Activated naive CD8-positive, alpha-beta T cell treated with anti-CD3 and anti-CD28 coated beads, Interleukin-2, amount 10 ng/mL, durations not matched to agents 7 days and 5 days (primary cell): ENCODE measurements at regions not wholly inside any gene's neighbourhood (a gene's known extent, or its start where the extent isn't known, plus 50 kb on each side); places are given as distances from the start of the nearest gene placed in this dataset.

ENCODE experiments used
- ATAC-seq: fragments of 150-1000 bp; cut with Tn5 transposase; one replicate; pipeline ENCODE4 v1.10.0; 2021; ENCODE audit warnings: low read depth, moderate library complexity
- POLR2A ChIA-PET: fragments of 350-600 bp; sonication (Branson Sonifier 250); formaldehyde crosslinking; loops from one replicate; lab custom pipeline; 2021; ENCODE audit warnings: antibody characterized with exemption; lab: Charles Lee
- DNase-seq: peaks from one replicate; pipeline ENCODE4 v3.0.0; 2021
- H3K27ac Mint-ChIP-seq: one replicate; pipeline ENCODE4 v1.8.0; 2022; ENCODE audit warnings: mild to moderate bottlenecking, mixed read lengths
- H3K27me3 Mint-ChIP-seq: one replicate; pipeline ENCODE4 v1.8.0; 2022; ENCODE audit warnings: mild to moderate bottlenecking, moderate library complexity, mixed read lengths
- H3K36me3 Mint-ChIP-seq: one replicate; pipeline ENCODE4 v1.8.0; 2021; ENCODE audit warnings: mild to moderate bottlenecking, mixed read lengths
- H3K4me1 Mint-ChIP-seq: one replicate; pipeline ENCODE4 v1.8.0; 2021; ENCODE audit warnings: mixed read lengths
- H3K4me3 Mint-ChIP-seq: one replicate; pipeline ENCODE4 v1.8.0; 2022; ENCODE audit warnings: mild to moderate bottlenecking, moderate library complexity, mixed read lengths
- H3K9me3 Mint-ChIP-seq: one replicate; pipeline ENCODE4 v1.8.0; 2021; ENCODE audit warnings: mixed read lengths

DNA sequence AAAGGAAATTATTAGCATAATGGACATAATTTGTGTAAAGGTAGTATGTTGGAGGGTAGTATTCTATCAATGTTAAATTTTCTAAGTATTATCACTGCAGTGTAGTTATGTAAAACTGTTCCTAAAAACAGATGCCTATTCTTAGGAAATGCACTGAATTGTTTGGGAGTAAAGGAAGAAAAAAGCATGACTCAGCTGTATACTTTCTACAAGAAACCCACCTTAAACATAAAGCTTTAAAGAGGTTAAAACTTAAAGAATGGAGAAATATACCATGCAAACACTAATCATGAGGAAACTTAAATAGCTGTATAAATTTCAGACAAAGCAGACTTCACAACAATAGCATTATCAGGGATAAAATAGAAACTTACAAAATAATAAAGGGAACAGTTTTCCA, 292.9 kb downstream of the ANTXR2 start:
- Mint-ChIP-seq H3K27me3 (no peaks in the 10 kb centered on the region), H3K36me3 (no peaks in the 10 kb centered on the region), H3K4me3 (no peak overlapping the region), H3K4me1 (no peaks in the 10 kb centered on the region), H3K27ac (no peak overlapping the region), H3K9me3 (peaks cover 10% of the 10 kb centered on the region)
- DNase-seq (no peak), ATAC-seq (no peak)
- POLR2A ChIA-PET: no interaction called here

DNA sequence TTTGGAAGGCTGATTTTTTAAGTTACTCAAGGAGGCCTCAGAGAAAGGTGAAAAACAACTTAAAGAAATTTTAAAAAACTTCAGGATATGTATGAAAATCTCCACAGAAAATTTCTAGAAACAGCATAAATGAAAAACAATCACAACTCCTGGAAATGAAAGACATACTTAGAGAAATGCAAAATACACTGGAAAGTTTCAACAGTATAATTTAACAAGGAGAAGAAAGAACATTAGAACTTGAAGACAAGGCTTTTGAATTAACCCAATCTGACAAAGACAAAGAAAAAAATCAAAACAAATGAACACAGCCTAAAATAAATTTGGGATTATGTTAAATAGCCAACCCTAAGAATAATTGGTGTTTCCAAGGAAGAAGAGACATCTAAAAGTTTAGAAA, 300.5 kb downstream of the ANTXR2 start:
- ATAC-seq (no peak), DNase-seq (no peak)
- POLR2A ChIA-PET: no interaction called here
- Mint-ChIP-seq H3K9me3 (peaks cover 17% of the 10 kb centered on the region), H3K27ac (no peak overlapping the region), H3K27me3 (no peaks in the 10 kb centered on the region), H3K4me1 (no peaks in the 10 kb centered on the region), H3K4me3 (no peak overlapping the region), H3K36me3 (no peaks in the 10 kb centered on the region)

DNA sequence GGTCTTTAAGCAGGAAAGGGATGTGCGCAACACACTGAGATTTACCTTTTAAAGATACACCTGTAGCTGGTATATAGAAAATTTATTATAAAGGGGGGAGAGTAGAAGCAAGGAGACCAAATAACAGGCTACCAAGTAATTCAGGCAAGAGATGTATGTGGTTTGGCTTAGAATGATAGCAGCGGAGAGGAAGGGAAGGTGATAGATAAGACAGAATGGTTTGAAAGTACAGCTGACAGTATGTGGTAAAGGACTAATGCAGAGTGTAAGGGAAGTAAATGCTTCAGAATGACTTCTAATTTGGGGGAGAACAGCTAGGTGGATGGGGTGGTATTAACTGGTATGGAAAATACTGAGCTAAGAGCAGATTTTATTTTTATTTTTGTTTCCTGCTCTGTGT, 308.9 kb downstream of the ANTXR2 start:
- no peak for DNase-seq
- no peaks in the 10 kb centered on the region for H3K36me3 Mint-ChIP-seq
- H3K27ac Mint-ChIP-seq: no peak overlapping the region
- H3K27me3 Mint-ChIP-seq: no peaks in the 10 kb centered on the region
- no peak overlapping the region for H3K4me3 Mint-ChIP-seq
- no peak for ATAC-seq
- POLR2A ChIA-PET: no interaction called here
- H3K4me1 Mint-ChIP-seq: no peaks in the 10 kb centered on the region
- peaks cover 3% of the 10 kb centered on the region for H3K9me3 Mint-ChIP-seq

DNA sequence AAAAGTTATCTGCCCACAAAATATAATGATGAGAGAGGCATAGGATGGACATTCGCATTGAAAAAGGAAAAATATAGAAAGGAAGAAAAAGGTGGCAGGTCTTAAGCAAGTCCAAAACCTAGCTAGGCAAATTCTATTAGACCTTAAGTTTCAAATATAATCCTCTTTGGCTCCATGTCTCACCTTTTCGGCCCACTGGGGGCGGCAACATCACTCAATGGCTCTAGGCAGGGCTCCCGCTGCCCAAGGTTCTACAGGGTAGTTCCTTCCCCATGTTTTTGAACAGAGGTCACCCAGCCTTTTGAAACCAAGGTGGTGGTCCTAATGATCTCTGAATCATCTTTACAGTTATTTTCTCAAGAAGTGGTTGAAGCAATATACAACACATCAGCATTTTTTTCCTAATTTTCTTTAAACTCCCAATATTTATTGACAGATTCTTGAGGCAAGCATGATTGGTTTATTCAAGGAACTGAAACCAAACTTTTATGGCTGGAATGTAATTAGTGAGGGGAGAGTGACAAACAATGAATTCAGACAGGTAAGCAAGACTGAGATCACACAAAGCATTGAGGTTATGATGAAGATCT, 309.4 kb downstream of the ANTXR2 start:
- POLR2A ChIA-PET: no interaction called here
- Mint-ChIP-seq H3K4me3 (no peak overlapping the region), H3K27me3 (no peaks in the 10 kb centered on the region)

DNA sequence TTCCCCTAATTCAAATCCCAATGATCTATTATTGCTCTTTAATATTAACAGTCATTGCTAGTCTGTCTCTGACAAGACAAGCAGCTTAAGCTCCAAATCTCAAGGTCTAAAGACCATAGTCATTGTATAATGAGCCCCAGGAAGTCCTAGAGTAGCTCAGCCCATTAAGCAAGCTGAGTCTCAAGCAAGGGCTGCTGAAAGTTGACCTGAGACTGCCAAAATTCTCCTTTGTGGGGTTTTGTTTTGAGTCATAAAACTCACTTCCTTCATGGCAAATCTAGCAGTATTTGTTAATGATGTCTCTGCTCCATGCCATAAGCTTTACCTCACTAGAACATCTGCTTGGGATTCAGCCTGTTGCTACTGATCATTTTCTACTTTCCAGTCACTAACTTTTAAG, 313.2 kb downstream of the ANTXR2 start:
- Mint-ChIP-seq H3K4me3 (no peak overlapping the region), H3K9me3 (no peaks in the 10 kb centered on the region), H3K27me3 (no peaks in the 10 kb centered on the region), H3K27ac (no peak overlapping the region), H3K4me1 (no peaks in the 10 kb centered on the region), H3K36me3 (no peaks in the 10 kb centered on the region)
- DNase-seq (no peak), ATAC-seq (no peak)
- POLR2A ChIA-PET: no interaction called here

More for the DNA sequence above, 309.4 kb downstream of the ANTXR2 start:
- ATAC-seq (no peak), DNase-seq (no peak)
- Mint-ChIP-seq H3K9me3 (peaks cover 3% of the 10 kb centered on the region), H3K27ac (no peak overlapping the region), H3K36me3 (no peaks in the 10 kb centered on the region), H3K4me1 (no peaks in the 10 kb centered on the region)

DNA sequence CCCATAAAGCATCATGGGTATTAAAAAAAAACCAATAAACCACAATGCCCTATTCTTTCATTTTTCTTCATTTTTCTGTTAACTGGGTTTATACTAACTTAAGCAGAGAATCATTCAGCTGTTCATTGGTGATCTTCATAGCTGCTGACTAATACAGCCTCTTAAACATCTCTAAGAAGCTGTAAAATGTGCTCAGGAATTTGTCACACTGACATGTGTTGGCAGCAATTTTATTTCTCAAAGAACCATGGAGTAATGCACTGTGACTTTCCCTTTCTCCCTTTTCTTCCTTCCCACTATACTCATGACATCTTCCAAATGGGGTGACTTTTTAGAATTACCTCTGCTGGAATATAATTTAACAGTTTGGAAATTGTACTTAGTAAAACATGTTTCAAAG, 315.4 kb downstream of the ANTXR2 start:
- H3K4me1 Mint-ChIP-seq: no peaks in the 10 kb centered on the region
- H3K27me3 Mint-ChIP-seq: no peaks in the 10 kb centered on the region
- no peak for DNase-seq
- no peak overlapping the region for H3K4me3 Mint-ChIP-seq
- H3K36me3 Mint-ChIP-seq: no peaks in the 10 kb centered on the region
- no peak overlapping the region for H3K27ac Mint-ChIP-seq
- ATAC-seq: no peak
- no peaks in the 10 kb centered on the region for H3K9me3 Mint-ChIP-seq
- POLR2A ChIA-PET: no interaction called here

DNA sequence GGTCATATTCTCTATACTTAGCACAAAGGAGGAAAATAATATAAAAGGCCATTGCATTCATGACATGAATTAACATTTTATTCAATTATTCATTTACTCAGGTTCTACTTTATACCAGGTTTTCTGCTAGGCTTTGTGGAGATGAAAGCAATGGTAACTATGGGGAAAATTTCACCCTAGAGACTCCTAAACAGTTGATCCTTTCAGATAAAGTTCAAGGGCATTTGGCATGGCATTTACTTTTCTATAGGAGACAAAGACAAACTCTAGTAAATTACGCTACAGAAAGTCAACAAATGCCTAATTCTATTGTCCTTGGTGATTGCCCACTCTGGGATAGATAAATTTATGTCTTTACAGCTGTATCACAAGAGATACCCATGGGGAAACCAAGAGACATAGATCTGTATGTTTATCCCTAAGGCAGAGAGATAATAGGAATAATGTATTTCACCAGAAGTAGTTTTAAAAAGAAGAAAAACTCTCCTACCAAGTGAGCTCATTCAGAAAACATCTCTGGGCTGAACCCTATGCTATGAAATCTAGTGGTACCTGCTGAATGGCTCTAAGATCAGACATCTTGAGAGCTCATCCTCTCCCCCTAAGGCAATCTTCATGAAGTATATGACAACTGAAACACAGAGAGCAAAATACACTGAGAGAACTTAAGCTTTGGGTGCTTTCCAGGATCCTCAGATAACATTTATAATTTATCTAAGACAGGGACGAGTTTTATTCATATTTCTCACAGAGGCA, 316.7 kb downstream of the ANTXR2 start:
- H3K4me3 Mint-ChIP-seq: no peak overlapping the region
- no peak overlapping the region for H3K27ac Mint-ChIP-seq
- H3K36me3 Mint-ChIP-seq: no peaks in the 10 kb centered on the region
- POLR2A ChIA-PET: no interaction called here
- no peaks in the 10 kb centered on the region for H3K27me3 Mint-ChIP-seq
- ATAC-seq (no peak), DNase-seq (no peak)
- no peaks in the 10 kb centered on the region for H3K4me1 Mint-ChIP-seq
- no peaks in the 10 kb centered on the region for H3K9me3 Mint-ChIP-seq

DNA sequence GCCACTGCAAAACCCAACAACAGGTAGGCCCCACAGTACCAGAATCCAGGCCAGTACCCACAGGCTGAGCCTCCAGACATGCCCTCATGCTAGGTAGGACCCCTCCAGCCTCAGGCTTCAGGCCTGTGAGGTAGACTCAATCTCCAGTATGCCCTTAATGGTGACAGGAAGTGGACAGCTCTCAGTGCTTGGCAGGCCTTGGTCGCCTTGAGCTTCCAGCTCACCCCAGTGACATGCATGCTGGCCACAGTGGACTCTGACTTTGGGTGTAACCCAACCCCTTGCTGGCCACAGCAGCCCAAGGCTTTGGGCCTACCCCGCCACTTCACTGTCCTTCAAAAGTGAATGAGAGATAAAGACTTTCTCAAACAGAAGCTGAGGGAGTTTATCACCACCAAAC, 324.2 kb downstream of the ANTXR2 start:
- ATAC-seq (no peak), DNase-seq (no peak)
- Mint-ChIP-seq H3K4me1 (no peaks in the 10 kb centered on the region), H3K4me3 (no peak overlapping the region), H3K27me3 (peaks cover 9% of the 10 kb centered on the region), H3K27ac (no peak overlapping the region), H3K36me3 (no peaks in the 10 kb centered on the region), H3K9me3 (no peaks in the 10 kb centered on the region)
- POLR2A ChIA-PET: no interaction called here

DNA sequence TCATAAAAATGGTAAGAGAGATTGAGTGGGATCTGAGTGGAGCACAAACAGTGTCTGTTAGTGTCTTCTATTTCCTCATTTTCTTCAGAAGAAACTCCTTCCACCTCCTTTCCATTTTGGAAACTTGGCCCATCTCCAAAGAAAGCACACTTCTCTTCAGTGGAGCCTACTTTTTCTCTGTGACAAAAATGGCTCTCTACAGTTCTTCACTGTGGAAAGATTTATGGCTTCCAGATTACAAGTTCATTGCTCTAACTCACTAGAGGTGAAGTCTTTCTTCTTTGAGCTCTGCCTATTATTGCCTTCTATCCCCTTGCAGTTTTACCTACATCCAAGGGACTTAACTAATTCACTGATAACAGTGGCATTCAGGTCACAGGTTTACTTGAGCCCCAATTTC, 325.8 kb downstream of the ANTXR2 start:
- H3K4me3 Mint-ChIP-seq: no peak overlapping the region
- ATAC-seq: no peak
- H3K36me3 Mint-ChIP-seq: no peaks in the 10 kb centered on the region
- peaks cover 9% of the 10 kb centered on the region for H3K27me3 Mint-ChIP-seq
- no peak for DNase-seq
- H3K4me1 Mint-ChIP-seq: no peaks in the 10 kb centered on the region
- POLR2A ChIA-PET: no interaction called here
- no peaks in the 10 kb centered on the region for H3K9me3 Mint-ChIP-seq
- no peak overlapping the region for H3K27ac Mint-ChIP-seq

DNA sequence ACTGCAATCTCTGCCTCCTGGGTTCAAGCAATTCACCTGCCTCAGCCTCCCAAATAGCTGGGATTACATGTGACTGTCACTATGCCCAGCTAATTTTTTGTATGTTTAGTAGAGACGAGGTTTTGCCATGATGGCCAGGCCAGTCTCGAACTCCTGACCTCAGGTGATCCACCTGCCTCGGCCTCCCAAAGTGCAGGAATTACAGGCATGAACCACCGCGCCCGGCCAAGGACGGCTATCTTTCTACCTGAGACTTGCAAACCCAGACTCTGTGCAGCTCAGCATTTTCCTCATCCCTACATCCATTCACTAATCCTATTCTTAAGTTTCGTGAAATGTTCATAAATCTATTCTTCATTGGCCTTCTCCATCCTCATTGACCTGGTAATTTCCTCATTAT, 330.0 kb downstream of the ANTXR2 start:
- DNase-seq (no peak), ATAC-seq (no peak)
- POLR2A ChIA-PET: no interaction called here
- Mint-ChIP-seq H3K36me3 (no peaks in the 10 kb centered on the region), H3K4me3 (no peak overlapping the region), H3K27me3 (peaks cover 7% of the 10 kb centered on the region), H3K9me3 (no peaks in the 10 kb centered on the region), H3K4me1 (no peaks in the 10 kb centered on the region), H3K27ac (no peak overlapping the region)

DNA sequence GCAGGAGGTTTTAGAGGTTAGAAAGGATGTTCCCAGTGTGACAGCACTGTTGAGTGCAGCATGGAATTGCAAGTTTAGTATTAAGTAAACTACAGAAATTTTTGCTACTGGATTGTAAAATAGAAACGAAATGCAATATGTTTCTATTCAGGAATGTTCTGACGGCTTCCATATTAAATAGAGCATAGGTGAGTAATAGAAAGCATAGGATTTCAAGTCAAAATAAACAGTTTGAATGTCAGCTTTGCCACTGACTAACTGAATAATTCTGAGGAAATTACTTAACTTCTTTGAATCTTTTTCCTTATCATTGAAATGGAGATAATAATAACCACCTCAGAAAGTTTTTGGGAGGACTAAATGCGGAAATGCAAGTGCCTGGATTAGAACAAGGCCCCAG, 331.9 kb upstream of the GK2 start:
- H3K27ac Mint-ChIP-seq: no peak overlapping the region
- no peaks in the 10 kb centered on the region for H3K36me3 Mint-ChIP-seq
- H3K4me1 Mint-ChIP-seq: no peaks in the 10 kb centered on the region
- peaks cover 6% of the 10 kb centered on the region for H3K27me3 Mint-ChIP-seq
- POLR2A ChIA-PET: no interaction called here
- ATAC-seq: no peak
- no peak overlapping the region for H3K4me3 Mint-ChIP-seq
- H3K9me3 Mint-ChIP-seq: no peaks in the 10 kb centered on the region
- DNase-seq: no peak

DNA sequence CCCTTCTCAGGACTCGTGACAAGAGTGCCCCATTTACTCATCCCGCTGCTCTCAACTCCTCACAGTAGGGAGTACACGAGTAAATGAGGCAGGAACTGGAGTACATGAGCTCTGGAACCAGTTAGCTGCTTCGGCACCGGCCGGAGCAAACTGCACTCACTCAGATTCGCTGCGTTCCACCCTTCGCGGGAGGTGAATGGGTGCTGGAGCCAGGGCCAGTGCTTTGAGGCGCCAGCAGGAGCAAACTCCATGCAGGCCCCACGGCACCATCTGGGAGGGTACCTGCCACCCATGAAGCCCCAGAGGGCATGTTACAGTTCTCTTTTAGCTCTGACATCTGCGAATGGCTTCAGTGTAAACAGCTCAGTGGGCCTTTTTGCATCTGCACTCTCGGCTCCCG, 315.5 kb upstream of the GK2 start:
- POLR2A ChIA-PET: no interaction called here
- Mint-ChIP-seq H3K4me1 (no peaks in the 10 kb centered on the region), H3K27ac (no peak overlapping the region), H3K4me3 (no peak overlapping the region), H3K36me3 (no peaks in the 10 kb centered on the region), H3K27me3 (no peaks in the 10 kb centered on the region), H3K9me3 (no peaks in the 10 kb centered on the region)
- DNase-seq: no peak
- ATAC-seq: no peak

DNA sequence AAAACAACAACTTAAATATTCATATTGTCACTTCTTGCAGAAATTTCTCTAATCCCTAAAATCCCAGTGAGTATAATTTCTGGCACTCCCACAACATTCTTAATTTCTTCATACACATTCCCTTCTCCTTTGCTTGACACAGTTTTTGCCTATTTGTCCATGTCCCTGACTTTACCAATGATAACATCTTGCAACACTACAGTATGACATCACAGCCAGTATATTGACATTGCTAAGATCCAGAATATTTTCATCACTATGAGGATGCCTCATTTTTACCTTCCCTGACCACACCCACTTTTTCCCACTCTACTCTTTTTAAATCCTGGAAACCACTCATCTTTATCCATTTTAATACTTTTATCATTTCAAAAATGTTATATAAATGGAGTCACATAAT, 292.3 kb upstream of the GK2 start:
- DNase-seq (no peak), ATAC-seq (no peak)
- H3K36me3 Mint-ChIP-seq: peaks cover 2% of the 10 kb centered on the region
- H3K9me3 Mint-ChIP-seq: peaks cover 7% of the 10 kb centered on the region
- H3K27me3 Mint-ChIP-seq: peaks cover 2% of the 10 kb centered on the region
- POLR2A ChIA-PET: no interaction called here
- H3K4me3 Mint-ChIP-seq: no peak overlapping the region
- H3K27ac Mint-ChIP-seq: no peak overlapping the region
- no peaks in the 10 kb centered on the region for H3K4me1 Mint-ChIP-seq

DNA sequence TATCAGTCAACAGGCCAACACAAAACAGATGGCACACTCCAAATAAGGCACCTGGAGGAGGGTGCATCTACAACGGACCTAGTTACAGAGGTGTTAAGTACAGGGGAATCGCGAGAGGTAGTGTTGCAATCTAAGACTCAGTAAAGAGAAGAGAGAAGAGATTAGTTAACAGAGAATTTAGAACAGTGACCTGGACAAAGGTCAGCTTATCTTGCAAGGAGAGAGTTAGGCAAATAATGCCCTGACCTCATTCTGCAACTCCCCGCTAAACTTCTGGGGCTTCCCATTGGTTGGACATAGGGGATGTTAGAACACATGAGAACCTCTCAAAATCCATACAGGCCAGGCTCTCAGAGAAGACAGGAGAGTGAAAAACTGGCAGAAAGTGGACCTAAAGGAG, 289.4 kb upstream of the GK2 start:
- ATAC-seq (no peak), DNase-seq (no peak)
- peaks cover 2% of the 10 kb centered on the region for H3K27me3 Mint-ChIP-seq
- H3K4me1 Mint-ChIP-seq: no peaks in the 10 kb centered on the region
- no peak overlapping the region for H3K27ac Mint-ChIP-seq
- POLR2A ChIA-PET: no interaction called here
- H3K4me3 Mint-ChIP-seq: no peak overlapping the region
- no peaks in the 10 kb centered on the region for H3K36me3 Mint-ChIP-seq
- H3K9me3 Mint-ChIP-seq: peaks cover 5% of the 10 kb centered on the region
